SH-SY5Y (cell line): ENCODE measurements at regions not wholly inside any gene's neighbourhood (a gene's known extent, or its start where the extent isn't known, plus 50 kb on each side); places are given as distances from the start of the nearest gene placed in this dataset.

Experiments
- GATA2 ChIP-seq: IDR thresholded peaks from 2 replicates; pipeline ENCODE4 v1.6.1; 2011; ENCODE audit warnings: mild to moderate bottlenecking, low read depth, low read length
- GATA3 ChIP-seq: IDR thresholded peaks from 2 replicates; pipeline ENCODE4 v1.6.1; 2011; ENCODE audit warnings: low read depth, mild to moderate bottlenecking, low read length, moderate library complexity

- no peak for TF ChIP-seq GATA2
- no peak for TF ChIP-seq GATA3
Observed at GRCh38 chr6:113642001-113642713, 215.0 kb upstream of the MARCKS start.

GRCh38 chr6:113642714-113643406 lies 214.3 kb upstream of the MARCKS start:
- TF ChIP-seq GATA3 (peak; percentile 45; the same call in 1 of the 2 replicates), GATA2 (peak; percentile 62)

- TF ChIP-seq GATA2 (no peak), GATA3 (no peak)
Observed at GRCh38 chr6:113643407-113643770, 213.8 kb upstream of the MARCKS start.

GRCh38 chr6:113644861-113645575 lies 212.1 kb upstream of the MARCKS start:
- no peak for TF ChIP-seq GATA2
- no peak for TF ChIP-seq GATA3

GRCh38 chr6:113645576-113645970 lies 211.6 kb upstream of the MARCKS start:
- TF ChIP-seq GATA2 (no peak), GATA3 (no peak)

GRCh38 chr6:113645986-113646385 lies 211.2 kb upstream of the MARCKS start:
- TF ChIP-seq GATA3 (no peak), GATA2 (no peak)

- no peak for TF ChIP-seq GATA3
- TF ChIP-seq GATA2: no peak
Observed at GRCh38 chr6:113646701-113647100, 210.4 kb upstream of the MARCKS start.

- TF ChIP-seq GATA2 (no peak), GATA3 (no peak)
Observed at GRCh38 chr6:113647143-113647889, 209.8 kb upstream of the MARCKS start.

GRCh38 chr6:113648698-113649097 lies 208.4 kb upstream of the MARCKS start:
- no peak for TF ChIP-seq GATA2
- no peak for TF ChIP-seq GATA3

GRCh38 chr6:113649276-113649675 lies 207.9 kb upstream of the MARCKS start:
- no peak for TF ChIP-seq GATA3
- TF ChIP-seq GATA2: no peak

- TF ChIP-seq GATA2 (no peak), GATA3 (no peak)
Observed at GRCh38 chr6:113649880-113650609, 207.1 kb upstream of the MARCKS start.

GRCh38 chr6:113650610-113650979 lies 206.6 kb upstream of the MARCKS start:
- TF ChIP-seq GATA3 (no peak), GATA2 (no peak)

GRCh38 chr6:113651120-113651519 lies 206.0 kb upstream of the MARCKS start:
- TF ChIP-seq GATA3 (no peak), GATA2 (no peak)

- TF ChIP-seq GATA3 (no peak), GATA2 (no peak)
Observed at GRCh38 chr6:113651920-113652319, 205.2 kb upstream of the MARCKS start.

GRCh38 chr6:113653275-113653674 lies 203.9 kb upstream of the MARCKS start:
- TF ChIP-seq GATA3: no peak
- TF ChIP-seq GATA2: no peak

GRCh38 chr6:113654396-113654795 lies 202.7 kb upstream of the MARCKS start:
- TF ChIP-seq GATA2 (no peak), GATA3 (no peak)
